ENCODE measurements at regions not wholly inside any gene's neighbourhood (a gene's known extent, or its start where the extent isn't known, plus 50 kb on each side); places are given as distances from the start of the nearest gene placed in this dataset.

DNA sequence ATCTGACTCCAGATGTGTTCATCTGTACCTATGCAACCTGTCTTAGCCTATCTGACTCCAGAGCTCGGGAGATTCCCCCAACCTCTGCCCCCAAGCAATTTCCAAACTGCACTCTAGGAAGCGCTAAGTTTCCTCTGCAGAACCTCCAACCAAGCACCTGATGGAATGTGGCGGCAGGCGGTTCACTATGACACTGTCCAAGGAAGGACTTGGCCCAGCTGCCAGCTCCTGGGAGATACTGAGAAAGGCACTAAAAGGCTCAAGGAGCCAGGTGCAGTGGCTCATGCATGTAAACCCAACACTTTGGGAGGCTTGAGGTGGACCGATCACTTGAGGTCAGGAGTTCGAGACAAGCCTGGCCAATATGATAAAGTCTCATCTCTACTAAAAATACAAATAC is 244.0 kb downstream of the BCL11B start:
- TF ChIP-seq, protein P1, sequence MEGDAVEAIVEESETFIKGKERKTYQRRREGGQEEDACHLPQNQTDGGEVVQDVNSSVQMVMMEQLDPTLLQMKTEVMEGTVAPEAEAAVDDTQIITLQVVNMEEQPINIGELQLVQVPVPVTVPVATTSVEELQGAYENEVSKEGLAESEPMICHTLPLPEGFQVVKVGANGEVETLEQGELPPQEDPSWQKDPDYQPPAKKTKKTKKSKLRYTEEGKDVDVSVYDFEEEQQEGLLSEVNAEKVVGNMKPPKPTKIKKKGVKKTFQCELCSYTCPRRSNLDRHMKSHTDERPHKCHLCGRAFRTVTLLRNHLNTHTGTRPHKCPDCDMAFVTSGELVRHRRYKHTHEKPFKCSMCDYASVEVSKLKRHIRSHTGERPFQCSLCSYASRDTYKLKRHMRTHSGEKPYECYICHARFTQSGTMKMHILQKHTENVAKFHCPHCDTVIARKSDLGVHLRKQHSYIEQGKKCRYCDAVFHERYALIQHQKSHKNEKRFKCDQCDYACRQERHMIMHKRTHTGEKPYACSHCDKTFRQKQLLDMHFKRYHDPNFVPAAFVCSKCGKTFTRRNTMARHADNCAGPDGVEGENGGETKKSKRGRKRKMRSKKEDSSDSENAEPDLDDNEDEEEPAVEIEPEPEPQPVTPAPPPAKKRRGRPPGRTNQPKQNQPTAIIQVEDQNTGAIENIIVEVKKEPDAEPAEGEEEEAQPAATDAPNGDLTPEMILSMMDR (conservative IDR thresholded peaks at IDR 0.05), result no peak
- TF ChIP-seq ZFX (IDR thresholded peaks at IDR 0.05), result no peak
